ENCODE measurements at regions not wholly inside any gene's neighbourhood (a gene's known extent, or its start where the extent isn't known, plus 50 kb on each side); places are given as distances from the start of the nearest gene placed in this dataset.

GRCh38 chr15:95450413-95450812, 880.1 kb upstream of the NR2F2 start:
- TF ChIP-seq CTCF (IDR thresholded peaks at IDR 0.05; ENCODE audit: low read depth, low read length, poor library complexity, severe bottlenecking): no peak
- TF ChIP-seq EZH2phosphoT487 (IDR thresholded peaks at IDR 0.05; ENCODE audit: borderline replicate concordance, low read length): no peak

Measured in DOHH2 (cell line).